TTC549 (cell line): ENCODE measurements at regions not wholly inside any gene's neighbourhood (a gene's known extent, or its start where the extent isn't known, plus 50 kb on each side); places are given as distances from the start of the nearest gene placed in this dataset.

Source experiments
- FAIRE-seq: peaks from 2 replicates; lab custom pipeline; 2012; peaks lifted over from hg19 to GRCh38; lab: Jason Lieb, UNC

- FAIRE-seq = no peak
Observed at GRCh38 chr5:3888310-3888709, 292.7 kb downstream of the IRX1 start.

- FAIRE-seq = no peak
Observed at GRCh38 chr5:3889412-3890142, 293.9 kb downstream of the IRX1 start.

GRCh38 chr5:3891113-3891512 lies 295.5 kb downstream of the IRX1 start:
- no peak for FAIRE-seq

GRCh38 chr5:3893527-3893926 lies 297.9 kb downstream of the IRX1 start:
- no peak for FAIRE-seq

- no peak for FAIRE-seq
Observed at GRCh38 chr5:3893975-3894374, 298.3 kb downstream of the IRX1 start.

GRCh38 chr5:3896098-3896497 lies 300.5 kb downstream of the IRX1 start:
- FAIRE-seq = no peak

GRCh38 chr5:3899093-3899492 lies 303.5 kb downstream of the IRX1 start:
- no peak for FAIRE-seq

- no peak for FAIRE-seq
Observed at GRCh38 chr5:3904584-3904983, 309.0 kb downstream of the IRX1 start.

GRCh38 chr5:3905031-3905430 lies 309.4 kb downstream of the IRX1 start:
- FAIRE-seq = no peak

- FAIRE-seq = no peak
Observed at GRCh38 chr5:3905521-3905920, 309.9 kb downstream of the IRX1 start.

- no peak for FAIRE-seq
Observed at GRCh38 chr5:3911111-3911510, 315.5 kb downstream of the IRX1 start.

GRCh38 chr5:3911773-3912172 lies 316.1 kb downstream of the IRX1 start:
- no peak for FAIRE-seq

- no peak for FAIRE-seq
Observed at GRCh38 chr5:3912790-3913189, 317.2 kb downstream of the IRX1 start.

- FAIRE-seq = no peak
Observed at GRCh38 chr5:3913279-3913678, 317.6 kb downstream of the IRX1 start.

GRCh38 chr5:3925022-3925421 lies 329.4 kb downstream of the IRX1 start:
- no peak for FAIRE-seq

- no peak for FAIRE-seq
Observed at GRCh38 chr5:3925935-3926334, 330.3 kb downstream of the IRX1 start.

GRCh38 chr5:3929799-3930198 lies 334.2 kb downstream of the IRX1 start:
- no peak for FAIRE-seq

- no peak for FAIRE-seq
Observed at GRCh38 chr5:3931976-3932375, 336.3 kb downstream of the IRX1 start.

GRCh38 chr5:3933536-3933935 lies 337.9 kb downstream of the IRX1 start:
- no peak for FAIRE-seq

GRCh38 chr5:3933966-3934365 lies 338.3 kb downstream of the IRX1 start:
- no peak for FAIRE-seq

- FAIRE-seq = no peak
Observed at GRCh38 chr5:3943859-3944258, 348.2 kb downstream of the IRX1 start.

GRCh38 chr5:3944930-3945329 lies 349.3 kb downstream of the IRX1 start:
- no peak for FAIRE-seq

- no peak for FAIRE-seq
Observed at GRCh38 chr5:3948838-3949237, 353.2 kb downstream of the IRX1 start.

- no peak for FAIRE-seq
Observed at GRCh38 chr5:3954199-3954598, 358.6 kb downstream of the IRX1 start.

GRCh38 chr5:3954633-3955032 lies 359.0 kb downstream of the IRX1 start:
- no peak for FAIRE-seq
